Omental fat pad (tissue), 3 donors: ENCODE measurements at regions not wholly inside any gene's neighbourhood (a gene's known extent, or its start where the extent isn't known, plus 50 kb on each side); places are given as distances from the start of the nearest gene placed in this dataset.

Experiments
- ATAC-seq: fragments of 150-250 bp; one replicate; pipeline ENCODE4 v1.9.1; 2016; ENCODE audit warnings: mild to moderate bottlenecking, moderate library complexity; ENCODE audit not compliant: low FRiP score
- DNase-seq: peaks from one replicate; pipeline ENCODE4 v3.0.0-alpha.2; 2019; ENCODE audit warnings: low spot score
- TF ChIP-seq, protein P1 (sequence below), 3 donors: fragments of 450-650 bp; IDR thresholded peaks; one replicate each; pipeline ENCODE4 v1.5.1; 2016 to 2017; ENCODE audit warnings: antibody characterized with exemption in 3 of 3, mild to moderate bottlenecking in 3 of 3, moderate library complexity in 2 of 3

DNA sequence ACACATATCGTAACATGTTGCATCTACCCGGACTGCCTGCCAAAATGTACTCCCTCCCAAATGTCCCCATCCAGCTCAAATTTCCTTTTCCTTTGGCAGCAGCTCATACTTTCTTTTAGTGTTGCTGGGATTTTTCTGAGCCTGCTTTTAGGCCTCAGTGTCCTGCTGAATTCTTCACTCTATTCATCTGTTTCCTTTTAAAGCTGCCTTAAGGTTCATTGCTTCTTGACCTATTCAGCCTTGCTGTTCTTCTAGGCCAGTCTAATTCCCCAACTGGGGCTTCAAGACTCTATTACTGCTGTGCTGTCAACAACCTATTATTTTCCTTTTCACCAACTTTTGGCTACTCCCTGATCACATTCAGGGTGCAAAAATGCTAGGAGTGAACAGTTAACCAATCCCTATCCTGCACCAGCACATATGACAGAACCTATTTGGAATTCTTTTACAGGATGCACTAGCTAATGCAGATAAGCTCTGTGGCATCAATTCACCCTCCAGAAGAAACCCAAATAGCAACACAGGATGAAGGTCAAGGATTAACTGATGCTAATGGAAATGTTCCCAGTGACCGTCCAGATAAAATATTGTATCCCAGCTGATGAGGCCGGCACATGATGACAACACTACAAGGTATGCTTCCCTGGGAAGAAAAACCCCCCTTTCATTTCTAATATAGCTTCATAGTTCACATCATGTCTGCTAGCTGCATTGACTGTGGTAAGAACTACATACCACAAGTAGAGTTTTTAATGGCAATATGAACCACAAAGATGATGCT, 114.7 kb upstream of the TTC29 start:
- TF ChIP-seq, protein P1, sequence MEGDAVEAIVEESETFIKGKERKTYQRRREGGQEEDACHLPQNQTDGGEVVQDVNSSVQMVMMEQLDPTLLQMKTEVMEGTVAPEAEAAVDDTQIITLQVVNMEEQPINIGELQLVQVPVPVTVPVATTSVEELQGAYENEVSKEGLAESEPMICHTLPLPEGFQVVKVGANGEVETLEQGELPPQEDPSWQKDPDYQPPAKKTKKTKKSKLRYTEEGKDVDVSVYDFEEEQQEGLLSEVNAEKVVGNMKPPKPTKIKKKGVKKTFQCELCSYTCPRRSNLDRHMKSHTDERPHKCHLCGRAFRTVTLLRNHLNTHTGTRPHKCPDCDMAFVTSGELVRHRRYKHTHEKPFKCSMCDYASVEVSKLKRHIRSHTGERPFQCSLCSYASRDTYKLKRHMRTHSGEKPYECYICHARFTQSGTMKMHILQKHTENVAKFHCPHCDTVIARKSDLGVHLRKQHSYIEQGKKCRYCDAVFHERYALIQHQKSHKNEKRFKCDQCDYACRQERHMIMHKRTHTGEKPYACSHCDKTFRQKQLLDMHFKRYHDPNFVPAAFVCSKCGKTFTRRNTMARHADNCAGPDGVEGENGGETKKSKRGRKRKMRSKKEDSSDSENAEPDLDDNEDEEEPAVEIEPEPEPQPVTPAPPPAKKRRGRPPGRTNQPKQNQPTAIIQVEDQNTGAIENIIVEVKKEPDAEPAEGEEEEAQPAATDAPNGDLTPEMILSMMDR (IDR thresholded peaks at IDR 0.05), result no peak
- ATAC-seq (no peak), DNase-seq (no peak)

DNA sequence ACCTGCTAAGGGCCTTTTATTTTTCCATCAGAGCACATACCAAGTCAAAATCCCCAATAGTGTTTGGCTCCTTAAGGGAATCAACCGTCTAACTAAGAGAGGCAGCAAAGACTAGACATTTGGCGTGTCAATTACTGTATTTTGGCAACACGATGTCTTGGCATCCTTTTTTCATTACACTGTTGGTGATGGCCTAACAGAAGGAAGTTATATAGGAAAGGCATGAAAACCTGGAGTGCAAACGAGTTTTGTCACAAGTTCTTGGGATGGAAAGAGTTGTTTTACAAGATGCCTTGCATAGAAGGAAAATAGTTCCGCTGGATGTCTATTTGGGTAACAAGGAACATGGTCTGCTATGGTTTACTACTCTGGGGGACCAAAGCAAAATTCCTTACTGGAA, 119.2 kb upstream of the TTC29 start:
- no peak for DNase-seq
- TF ChIP-seq, protein P1 (IDR thresholded peaks at IDR 0.05), result no peak
- ATAC-seq, result no peak

DNA sequence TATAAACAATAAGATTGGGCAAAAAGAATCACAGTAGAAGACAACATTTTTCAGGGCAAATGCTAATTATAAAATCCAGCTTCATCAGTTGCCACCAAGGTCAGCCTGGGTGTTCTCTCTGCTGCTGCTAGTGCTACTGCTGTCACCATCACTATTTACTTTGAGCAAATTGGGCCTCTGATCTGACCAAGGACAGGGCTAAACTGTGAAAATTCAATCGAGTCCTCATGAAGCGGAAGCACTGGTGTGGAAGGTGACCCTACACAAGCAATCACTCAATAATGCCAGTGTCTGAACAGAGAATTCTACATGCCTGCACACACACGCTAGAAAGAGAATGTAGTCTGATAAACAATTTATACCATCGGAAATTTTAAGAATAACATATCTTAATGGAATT, 122.9 kb upstream of the TTC29 start:
- DNase-seq (no peak), ATAC-seq (no peak)
- TF ChIP-seq, protein P1 (IDR thresholded peaks at IDR 0.05), result no peak

DNA sequence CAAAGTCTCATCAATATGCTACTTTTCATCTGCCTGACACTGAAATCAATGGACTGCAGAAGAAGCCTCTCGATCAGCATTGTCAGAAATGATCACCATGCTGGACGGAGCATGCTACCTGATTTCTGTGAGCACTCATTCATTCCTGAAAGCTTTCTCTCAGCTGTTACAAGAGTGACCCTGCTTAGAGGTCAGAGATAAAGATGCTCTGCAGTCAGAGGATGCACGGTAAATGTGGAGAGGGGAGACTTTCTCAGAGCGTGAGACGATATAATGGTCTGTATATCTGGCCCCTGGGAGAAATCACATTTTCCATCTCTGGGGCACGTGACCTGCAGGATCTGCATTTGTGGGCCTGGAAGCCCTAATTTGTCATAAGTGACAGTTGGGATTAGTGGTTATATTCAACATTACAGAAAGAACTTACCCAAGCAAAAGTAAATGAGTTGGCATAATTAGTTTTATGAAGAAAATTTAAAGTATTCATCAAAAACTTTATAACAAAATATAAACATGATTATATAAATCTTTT, 125.6 kb upstream of the TTC29 start:
- TF ChIP-seq, protein P1 (IDR thresholded peaks at IDR 0.05), result no peak
- no peak for DNase-seq
- ATAC-seq, result no peak

DNA sequence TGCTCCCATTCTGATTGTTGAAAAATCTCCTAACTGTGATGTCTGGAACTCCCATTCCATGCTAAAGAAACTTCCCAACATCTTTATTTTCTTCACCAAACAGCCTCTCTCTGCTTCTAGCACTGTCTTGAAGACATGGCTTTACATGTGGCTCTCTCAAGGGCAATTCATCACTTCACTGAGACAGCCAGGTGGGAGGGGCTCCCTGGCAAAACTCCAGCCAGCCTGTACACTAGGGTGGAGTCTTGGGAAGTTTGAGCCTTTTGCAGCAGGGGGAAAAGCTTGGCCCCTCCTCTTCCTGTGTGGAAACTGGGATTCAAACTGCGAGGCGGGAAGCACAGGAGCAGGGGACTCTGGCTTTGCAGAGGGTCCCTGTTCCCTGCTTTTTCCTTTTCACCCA, 130.5 kb upstream of the TTC29 start:
- TF ChIP-seq, protein P1 (IDR thresholded peaks at IDR 0.05), result no peak
- ATAC-seq, result no peak

DNA sequence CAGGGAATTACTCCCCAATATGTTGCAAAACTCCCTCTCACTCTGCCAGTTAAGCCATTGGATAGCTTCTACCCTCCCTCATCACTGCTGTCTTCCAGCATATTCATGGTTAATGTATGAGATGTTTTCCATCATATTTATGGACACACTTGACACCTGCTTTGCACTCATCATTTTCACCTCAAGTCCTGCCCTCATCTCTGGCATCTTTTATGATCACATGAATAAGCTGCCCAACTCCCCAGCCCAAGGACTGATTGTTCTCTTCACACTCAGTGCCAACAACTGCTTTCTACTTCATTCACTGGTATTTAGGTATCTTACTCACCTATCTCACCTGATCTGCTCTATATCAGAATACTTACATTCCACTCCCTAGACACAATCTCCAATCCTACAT, 131.1 kb upstream of the TTC29 start:
- TF ChIP-seq, protein P1 (IDR thresholded peaks at IDR 0.05), result no peak
- no peak for ATAC-seq
- DNase-seq, result no peak

More for the DNA sequence above, 130.5 kb upstream of the TTC29 start:
- DNase-seq, result no peak

DNA sequence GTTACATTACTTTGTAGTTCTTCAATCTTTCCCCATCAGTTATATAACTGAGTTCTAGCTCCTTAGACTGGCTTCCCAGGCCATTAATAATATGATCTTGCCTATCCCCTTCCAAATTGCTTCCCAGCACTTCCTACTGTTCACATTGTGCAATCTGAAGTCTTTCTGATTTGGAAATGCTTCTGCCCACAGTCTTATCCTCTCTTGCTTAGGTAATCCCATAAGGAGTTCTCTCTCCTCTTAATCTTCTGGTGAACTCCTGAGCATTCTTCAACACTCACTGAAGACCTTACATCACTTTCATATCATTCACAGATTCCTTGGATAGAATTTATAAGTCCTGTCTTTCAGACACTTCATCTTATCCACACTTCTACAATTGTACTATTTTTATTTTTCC, 132.7 kb upstream of the TTC29 start:
- DNase-seq (no peak), ATAC-seq (peak; percentile 94)
- TF ChIP-seq, protein P1 (IDR thresholded peaks at IDR 0.05), result no peak
